ENCODE measurements at regions not wholly inside any gene's neighbourhood (a gene's known extent, or its start where the extent isn't known, plus 50 kb on each side); places are given as distances from the start of the nearest gene placed in this dataset.

GRCh38 chr15:93235269-93235668 is 146.3 kb upstream of the RGMA start:
- DNase-seq (ENCODE audit: low read depth in 4 of 4, low spot score in 3 of 4) = no peak

DNA sequence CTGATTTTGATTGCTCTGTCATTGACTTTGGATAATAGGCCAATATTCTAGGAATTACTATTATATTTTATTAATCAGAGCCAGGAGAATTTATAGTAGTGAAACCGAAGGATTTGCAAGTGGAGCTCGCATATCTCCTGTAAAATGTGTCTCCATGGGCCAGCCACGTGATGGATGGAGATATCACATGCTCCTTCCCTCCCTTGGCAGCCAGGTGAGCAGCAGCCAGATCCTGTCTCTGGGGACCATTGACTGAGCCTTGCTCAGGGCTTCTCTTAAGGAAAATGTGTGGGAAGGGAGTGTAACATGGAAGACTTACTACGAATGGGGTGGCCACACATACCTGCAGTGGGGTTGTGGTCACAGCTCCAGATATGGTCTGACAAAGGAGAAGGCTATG is 144.7 kb upstream of the RGMA start:
- DNase-seq (ENCODE audit: low read depth in 4 of 4, low spot score in 3 of 4) = no peak

GRCh38 chr15:93232845-93233244 is 143.8 kb upstream of the RGMA start:
- DNase-seq (ENCODE audit: low read depth in 4 of 4, low spot score in 3 of 4) = no peak

GRCh38 chr15:93231994-93232393 is 143.0 kb upstream of the RGMA start:
- DNase-seq (ENCODE audit: low read depth in 4 of 4, low spot score in 3 of 4) = no peak

GRCh38 chr15:93231261-93231925 is 142.4 kb upstream of the RGMA start:
- no peak for DNase-seq (ENCODE audit: low read depth in 4 of 4, low spot score in 3 of 4)

DNA sequence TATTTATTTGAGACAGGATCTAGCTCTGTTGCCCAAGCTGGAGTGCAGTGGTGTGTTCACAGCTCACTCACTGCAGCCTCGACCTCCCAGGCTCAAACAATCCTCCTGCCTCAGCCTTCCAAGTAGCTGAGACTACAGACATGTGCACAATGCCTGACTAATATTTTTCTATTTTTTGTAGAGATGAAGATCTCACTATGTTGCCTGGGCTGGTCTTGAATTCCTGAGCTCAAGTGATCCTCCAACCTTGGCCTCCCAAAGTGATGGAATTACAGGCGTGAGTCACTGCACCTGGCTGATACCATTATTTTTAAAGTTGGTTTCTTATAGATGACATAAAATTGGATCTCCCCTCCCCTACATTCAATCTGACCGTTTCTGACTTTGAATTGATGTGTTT is 139.5 kb upstream of the RGMA start:
- DNase-seq (ENCODE audit: low read depth in 4 of 4, low spot score in 3 of 4) = no peak

GRCh38 chr15:93223803-93224202 is 134.8 kb upstream of the RGMA start:
- DNase-seq (ENCODE audit: low read depth in 4 of 4, low spot score in 3 of 4) = no peak

GRCh38 chr15:93221759-93222158 is 132.7 kb upstream of the RGMA start:
- DNase-seq (ENCODE audit: low read depth in 4 of 4, low spot score in 3 of 4) = no peak

GRCh38 chr15:93219859-93220420 is 130.9 kb upstream of the RGMA start:
- no peak for DNase-seq (ENCODE audit: low read depth in 4 of 4, low spot score in 3 of 4)

GRCh38 chr15:93217343-93217742 is 128.3 kb upstream of the RGMA start:
- DNase-seq (ENCODE audit: low read depth in 4 of 4, low spot score in 3 of 4) = peak in 1 of 4 donors; percentile 8

GRCh38 chr15:93214106-93214505 is 125.1 kb upstream of the RGMA start:
- DNase-seq (ENCODE audit: low read depth in 4 of 4, low spot score in 3 of 4) = no peak

DNA sequence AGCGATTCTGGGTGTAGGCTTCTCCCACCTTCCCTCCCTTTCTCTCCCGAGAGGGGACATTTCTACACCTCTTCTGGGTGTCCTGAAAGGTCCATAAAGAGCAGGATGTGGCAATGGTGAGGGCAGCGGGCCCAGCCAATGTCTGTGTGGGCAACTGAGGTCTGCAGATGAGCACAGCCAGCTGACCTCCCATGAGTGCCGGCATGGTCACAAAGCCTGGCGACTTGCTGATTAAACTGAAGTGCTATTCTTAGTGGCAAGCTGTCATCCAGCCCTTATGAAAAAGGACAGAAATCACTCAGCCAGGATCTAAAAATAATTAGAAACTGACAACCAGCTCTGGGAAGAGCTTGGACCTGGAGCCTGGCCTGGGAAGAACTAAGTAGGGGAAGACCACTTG is 124.3 kb upstream of the RGMA start:
- DNase-seq (ENCODE audit: low read depth in 4 of 4, low spot score in 3 of 4) = no peak

DNA sequence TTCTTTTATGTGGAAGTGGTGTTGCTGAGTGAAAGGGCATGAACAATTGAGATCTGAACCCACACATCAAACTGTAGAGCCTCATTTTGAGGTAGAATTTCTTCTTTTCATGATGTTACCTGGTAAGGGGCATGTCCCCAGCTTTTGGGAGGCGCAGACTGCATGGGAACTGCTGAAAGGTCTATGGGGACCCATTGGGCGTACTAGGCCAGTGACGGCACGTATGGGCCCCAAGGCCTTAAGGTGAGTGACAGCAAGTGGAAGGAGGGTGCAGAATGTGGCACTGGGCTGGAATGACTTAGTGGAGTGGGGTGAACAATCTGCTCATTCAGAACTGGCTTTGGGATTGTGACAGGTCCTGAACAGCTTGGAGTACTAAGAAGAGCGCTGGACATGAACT is 123.6 kb upstream of the RGMA start:
- no peak for DNase-seq (ENCODE audit: low read depth in 4 of 4, low spot score in 3 of 4)

- no peak for DNase-seq (ENCODE audit: low read depth in 4 of 4, low spot score in 3 of 4)
These were observed 122.0 kb upstream of the RGMA start for GRCh38 chr15:93210995-93211394.

- no peak for DNase-seq (ENCODE audit: low read depth in 4 of 4, low spot score in 3 of 4)
These were observed 120.9 kb upstream of the RGMA start for GRCh38 chr15:93209690-93210445.

DNA sequence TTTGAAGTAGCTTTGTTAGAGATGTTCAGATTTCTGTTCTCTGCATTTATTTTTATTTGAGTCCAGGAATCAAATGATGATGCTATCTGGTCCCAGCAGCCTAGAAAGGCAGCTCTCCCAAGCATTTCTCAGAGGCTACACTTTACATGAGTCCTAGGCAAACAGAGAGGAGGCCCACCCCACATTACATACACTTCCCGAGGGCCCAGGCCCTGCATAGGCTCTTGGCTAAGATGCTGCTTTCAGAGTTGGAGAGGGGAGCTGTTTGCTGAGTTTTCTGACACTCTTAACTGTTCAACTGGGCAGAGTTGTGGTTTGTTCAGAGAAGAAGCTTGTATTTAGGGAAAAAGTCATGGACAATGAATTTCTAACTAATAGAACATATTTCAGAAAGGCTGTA is 117.9 kb upstream of the RGMA start:
- DNase-seq (ENCODE audit: low read depth in 4 of 4, low spot score in 3 of 4) = no peak

GRCh38 chr15:93205413-93205812 is 116.4 kb upstream of the RGMA start:
- DNase-seq (ENCODE audit: low read depth in 4 of 4, low spot score in 3 of 4) = no peak

DNA sequence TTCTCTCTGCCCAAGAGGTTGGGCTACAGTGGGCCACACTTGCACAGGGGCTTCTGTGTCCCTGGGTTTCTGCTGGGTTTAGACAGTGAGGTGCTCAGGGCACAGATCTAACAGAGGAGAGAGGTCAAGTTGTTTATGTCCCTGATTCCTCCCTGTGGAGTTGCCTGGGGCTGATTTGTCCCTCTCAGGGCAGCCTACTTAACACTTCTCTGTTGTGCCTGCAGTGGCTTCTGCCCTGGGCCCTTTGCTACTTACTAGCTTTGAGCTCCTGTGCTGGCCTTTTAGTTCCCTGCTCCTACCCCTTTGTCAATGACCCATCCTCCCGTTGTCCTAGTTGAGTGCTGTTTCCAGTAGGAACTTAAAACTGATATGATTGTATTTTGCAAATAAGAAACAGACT is 114.0 kb upstream of the RGMA start:
- no peak for DNase-seq (ENCODE audit: low read depth in 4 of 4, low spot score in 3 of 4)

DNA sequence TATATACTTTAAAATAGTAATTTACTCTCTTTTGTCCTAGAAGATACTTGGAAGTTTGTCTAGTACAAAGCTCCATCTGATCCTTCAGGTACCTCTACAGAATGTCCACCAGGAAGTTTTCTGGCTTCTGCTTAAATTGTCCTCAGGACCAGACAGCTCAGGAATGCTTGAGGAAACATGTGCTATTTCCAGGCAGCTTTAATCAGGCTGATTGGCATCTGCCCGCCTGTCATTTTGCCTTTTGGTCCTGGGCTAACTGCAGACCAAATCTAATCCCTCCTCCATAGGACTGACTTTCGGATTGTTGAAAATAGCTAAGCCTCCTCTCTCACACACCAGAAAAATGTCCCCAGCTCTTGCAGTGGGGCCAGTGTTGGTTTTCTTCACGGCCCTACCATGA is 113.4 kb upstream of the RGMA start:
- DNase-seq (ENCODE audit: low read depth in 4 of 4, low spot score in 3 of 4) = no peak

GRCh38 chr15:93201940-93202339 is 112.9 kb upstream of the RGMA start:
- DNase-seq (ENCODE audit: low read depth in 4 of 4, low spot score in 3 of 4) = no peak

GRCh38 chr15:93200837-93201226 is 111.8 kb upstream of the RGMA start:
- DNase-seq (ENCODE audit: low read depth in 4 of 4, low spot score in 3 of 4) = no peak
